Psoas muscle (tissue), 7 donors: ENCODE measurements at regions not wholly inside any gene's neighbourhood (a gene's known extent, or its start where the extent isn't known, plus 50 kb on each side); places are given as distances from the start of the nearest gene placed in this dataset.

Experiments
- ATAC-seq, 4 donors: fragments of 200-7000 bp; cut with Tn5 transposase; one replicate each; pipeline ENCODE4 v1.9.1; 2020; ENCODE audit warnings: moderate library complexity in 3 of 4, mild to moderate bottlenecking in 2 of 4
- DNase-seq, 2 donors: peaks; one replicate each; pipeline ENCODE4 v3.0.0-alpha.2; 2020
- H3K27ac ChIP-seq: fragments of 200-600 bp; one replicate; pipeline ENCODE4 v1.8.0; 2022
- H3K27me3 ChIP-seq, 3 donors: fragments of 200-600 bp in 1 of 3; one replicate each; pipeline versions ENCODE4 v1.6.1 to v1.8.0; 2013 to 2022; ENCODE audit warnings: low read length in 2 of 3, mild to moderate bottlenecking in 2 of 3, moderate library complexity in 1 of 3; ENCODE audit not compliant: insufficient read depth in 3 of 3
- H3K36me3 ChIP-seq, 2 donors: fragments of 200-600 bp in 1 of 2; one replicate each; pipeline versions ENCODE4 v1.6.1 to v1.8.0; 2013 to 2022; ENCODE audit warnings: low read depth in 1 of 2, mild to moderate bottlenecking in 1 of 2, moderate library complexity in 1 of 2; ENCODE audit not compliant: insufficient read depth in 1 of 2
- H3K4me1 ChIP-seq: fragments of 200-600 bp; one replicate; pipeline ENCODE4 v1.8.0; 2022
- H3K4me3 ChIP-seq: fragments of 200-600 bp; one replicate; pipeline ENCODE4 v1.8.0; 2022; ENCODE audit warnings: mild to moderate bottlenecking
- H3K9me3 ChIP-seq: fragments of 200-600 bp; one replicate; pipeline ENCODE4 v1.8.0; 2022
- WGBS, 3 donors: extraction: QIAGEN DNeasy Blood & Tissue Kit; methylation state at CpG; one replicate each; pipeline versions ENCODE4 v1.1.6 to v1.1.7; 2013; 5-methylcytosine and 5-hydroxymethylcytosine counted together
- intact Hi-C, 2 donors: fragments of 100-400 bp; cut with DNase I; formaldehyde crosslinking; loops; one replicate each; pipeline versions ENCODE4 v1.11.0 to v1.14.2; 2022
- TF ChIP-seq, protein P1 (sequence below): fragments of 200-600 bp; IDR thresholded peaks from one replicate; pipeline ENCODE4 v1.8.0; 2022; ENCODE audit warnings: antibody characterized with exemption
- donor health status: healthy with polysubstance abuse.
- donor health status: DM: no; HTN: no; CAD: no; lungs with moderate emphysema.
- donor health status: Bipolar disorder and iron deficiency.
- donor health status: healthy.
- donor health status: DM: yes; HTN: yes; CAD: no.
- donor health status: DM: no; HTN: no; CAD: no.
- donor health status: DM: yes; HTN: yes; CAD: no.

DNA sequence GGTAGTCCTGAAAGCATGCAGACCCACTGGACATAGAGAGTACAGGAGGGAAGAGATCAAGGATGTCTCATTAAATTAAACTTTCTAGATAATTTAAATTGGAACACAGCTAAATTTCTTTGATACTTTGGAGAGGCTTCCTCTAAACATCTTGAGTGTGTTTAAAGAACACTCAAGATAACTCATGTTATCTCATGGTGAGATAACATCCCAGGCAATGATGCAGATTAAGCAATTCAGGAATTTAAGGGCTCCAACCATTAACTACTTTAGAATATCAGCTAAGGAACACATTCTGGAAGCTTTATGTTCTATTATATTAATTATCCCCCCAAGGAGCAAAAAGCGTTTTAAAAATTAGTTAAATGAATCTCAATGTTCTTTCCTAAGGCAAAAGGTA is 289.2 kb upstream of the RUNX1 start:
- 82 to 91% (median 83%) methylated on average over 1 of the region's 1 CpG for WGBS, 3 donors
- no peak overlapping the region for H3K4me3 ChIP-seq
- ATAC-seq = no peak

DNA sequence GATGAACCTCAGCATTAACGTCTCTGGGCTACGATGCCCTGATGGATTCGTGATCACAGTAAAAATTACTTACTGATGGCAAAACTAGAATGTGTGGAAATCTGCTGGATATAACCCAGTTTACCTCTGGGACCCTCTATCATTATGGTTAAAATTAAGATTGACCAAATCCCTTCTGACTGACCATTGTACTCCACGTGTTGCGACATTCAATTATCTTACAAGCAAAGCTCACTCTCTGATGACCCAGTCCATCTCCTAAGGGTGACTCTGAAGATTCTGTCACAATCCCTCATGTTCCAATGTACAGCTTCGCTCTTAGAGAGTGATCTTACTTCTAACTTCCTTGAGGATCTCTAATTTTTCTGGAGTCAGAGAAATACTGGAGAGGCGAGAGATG is 288.5 kb upstream of the RUNX1 start:
- ATAC-seq = no peak
- Histone ChIP-seq H3K27ac (no peak overlapping the region), H3K9me3 (no peaks in the 10 kb centered on the region), H3K27me3 (no peaks in the 10 kb centered on the region), H3K4me1 (no peaks in the 10 kb centered on the region), H3K36me3 (no peaks in the 10 kb centered on the region), H3K4me3 (no peak overlapping the region)
- intact Hi-C loops = no loop called here
- TF ChIP-seq, protein P1, sequence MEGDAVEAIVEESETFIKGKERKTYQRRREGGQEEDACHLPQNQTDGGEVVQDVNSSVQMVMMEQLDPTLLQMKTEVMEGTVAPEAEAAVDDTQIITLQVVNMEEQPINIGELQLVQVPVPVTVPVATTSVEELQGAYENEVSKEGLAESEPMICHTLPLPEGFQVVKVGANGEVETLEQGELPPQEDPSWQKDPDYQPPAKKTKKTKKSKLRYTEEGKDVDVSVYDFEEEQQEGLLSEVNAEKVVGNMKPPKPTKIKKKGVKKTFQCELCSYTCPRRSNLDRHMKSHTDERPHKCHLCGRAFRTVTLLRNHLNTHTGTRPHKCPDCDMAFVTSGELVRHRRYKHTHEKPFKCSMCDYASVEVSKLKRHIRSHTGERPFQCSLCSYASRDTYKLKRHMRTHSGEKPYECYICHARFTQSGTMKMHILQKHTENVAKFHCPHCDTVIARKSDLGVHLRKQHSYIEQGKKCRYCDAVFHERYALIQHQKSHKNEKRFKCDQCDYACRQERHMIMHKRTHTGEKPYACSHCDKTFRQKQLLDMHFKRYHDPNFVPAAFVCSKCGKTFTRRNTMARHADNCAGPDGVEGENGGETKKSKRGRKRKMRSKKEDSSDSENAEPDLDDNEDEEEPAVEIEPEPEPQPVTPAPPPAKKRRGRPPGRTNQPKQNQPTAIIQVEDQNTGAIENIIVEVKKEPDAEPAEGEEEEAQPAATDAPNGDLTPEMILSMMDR = no peak
- WGBS, 3 donors = 92 to 96% (median 96%) methylated on average over 7 of the region's 7 CpGs
- DNase-seq = no peak

More for the DNA sequence above, 289.2 kb upstream of the RUNX1 start:
- Histone ChIP-seq H3K27ac (no peak overlapping the region), H3K9me3 (no peaks in the 10 kb centered on the region), H3K27me3 (no peaks in the 10 kb centered on the region), H3K36me3 (no peaks in the 10 kb centered on the region), H3K4me1 (no peaks in the 10 kb centered on the region)
- no peak for DNase-seq
- intact Hi-C loops = no loop called here
- TF ChIP-seq, protein P1 = no peak

DNA sequence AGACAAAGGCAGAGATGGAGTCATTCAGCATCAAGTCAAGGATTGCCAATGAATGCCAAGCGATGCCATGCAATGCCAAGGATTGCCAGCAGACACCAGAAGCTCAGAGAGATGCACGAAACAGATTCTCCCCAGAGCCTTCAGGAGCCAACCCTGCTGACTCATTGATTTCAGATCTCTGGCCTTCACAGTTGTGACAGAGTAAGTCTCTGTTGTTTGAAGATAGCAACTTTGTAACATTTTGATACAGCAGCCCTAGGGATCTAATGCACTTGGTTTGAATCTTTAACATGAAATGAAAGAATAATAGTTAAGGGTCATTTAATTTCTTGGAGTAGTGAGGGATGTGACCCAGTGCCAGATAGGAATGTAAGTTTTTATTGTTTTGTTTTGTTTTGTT is 287.4 kb upstream of the RUNX1 start:
- DNase-seq = no peak
- Histone ChIP-seq H3K9me3 (no peaks in the 10 kb centered on the region), H3K4me1 (no peaks in the 10 kb centered on the region), H3K27me3 (no peaks in the 10 kb centered on the region), H3K27ac (no peak overlapping the region), H3K36me3 (no peaks in the 10 kb centered on the region), H3K4me3 (no peak overlapping the region)
- WGBS, 3 donors = 73 to 95% (median 79%) methylated on average over 2 of the region's 2 CpGs
- ATAC-seq = no peak
- intact Hi-C loops = no loop called here
- TF ChIP-seq, protein P1 = no peak

GRCh38 chr21:35335951-35336446 is 286.9 kb upstream of the RUNX1 start:
- Histone ChIP-seq H3K9me3 (no peaks in the 10 kb centered on the region), H3K36me3 (no peaks in the 10 kb centered on the region), H3K4me1 (no peaks in the 10 kb centered on the region), H3K27me3 (no peaks in the 10 kb centered on the region), H3K4me3 (no peak overlapping the region), H3K27ac (no peak overlapping the region)
- WGBS, 3 donors = 93 to 95% (median 95%) methylated on average over 3 of the region's 3 CpGs
- TF ChIP-seq, protein P1 = no peak
- intact Hi-C loops = no loop called here
- no peak for DNase-seq
- no peak for ATAC-seq
